H1 (cell line): ENCODE measurements at regions not wholly inside any gene's neighbourhood (a gene's known extent, or its start where the extent isn't known, plus 50 kb on each side); places are given as distances from the start of the nearest gene placed in this dataset.

Experiments
- ASH2L ChIP-seq: fragments of 200-600, 300-600 bp; sonication (generic); IDR thresholded peaks from one replicate; pipeline ENCODE4 v1.7.1; 2017; ENCODE audit warnings: low read length
- CEBPB ChIP-seq: IDR thresholded peaks from 2 replicates; pipeline ENCODE4 v1.6.1; 2012; ENCODE audit warnings: low read depth, low read length
- CTCF ChIP-seq, 3 experiments: IDR thresholded peaks; 1 replicate in 2 of 3; 2 replicates in 1 of 3; pipeline versions ENCODE4 v1.5.1 to v1.6.1; 2011; ENCODE audit warnings: low read length in 3 of 3, mild to moderate bottlenecking in 3 of 3, inconsistent platforms in 2 of 3, low read depth in 1 of 3, moderate library complexity in 1 of 3; ENCODE audit not compliant: insufficient read depth in 1 of 3; ENCODE audit errors: control extremely low read depth in 1 of 3
- POLR2A ChIP-seq, 2 experiments: IDR thresholded peaks; 1 replicate in 1 of 2; 2 replicates in 1 of 2; pipeline ENCODE4 v1.6.1; 2011; ENCODE audit warnings: low read depth in 2 of 2, low read length in 2 of 2, mild to moderate bottlenecking in 2 of 2; ENCODE audit errors: control extremely low read depth in 1 of 2
- SIN3A ChIP-seq, 2 experiments: IDR thresholded peaks in 1 of 2; conservative IDR thresholded peaks in 1 of 2; 2 replicates each; pipeline ENCODE4 v1.6.1; 2011 to 2012; ENCODE audit warnings: low read length in 2 of 2, improper control_type of control experiment in 1 of 2, low read depth in 1 of 2, mild to moderate bottlenecking in 1 of 2

- TF ChIP-seq SIN3A (conservative IDR thresholded peaks at IDR 0.05 in 1 of 2, IDR thresholded peaks at IDR 0.05 in 1 of 2; ENCODE audit: low read depth in 1 of 2, low read length in 2 of 2) (no peak), CTCF (IDR thresholded peaks at IDR 0.05; ENCODE audit: control extremely low read depth in 1 of 3, insufficient read depth in 1 of 3, low read depth in 1 of 3, low read length in 3 of 3) (no peak), ASH2L (no peak), CEBPB (no peak), POLR2A (IDR thresholded peaks at IDR 0.05; ENCODE audit: control extremely low read depth in 1 of 2, low read depth in 2 of 2, low read length in 2 of 2) (no peak)
- TF ChIP-seq, all 59 proteins: peak for 0
Measured at GRCh38 chr16:60655514-60656153, 1380.6 kb downstream of the CDH8 start (continued).
